GM12892 (cell line): ENCODE measurements at regions not wholly inside any gene's neighbourhood (a gene's known extent, or its start where the extent isn't known, plus 50 kb on each side); places are given as distances from the start of the nearest gene placed in this dataset.

Experiments
- POLR2A ChIP-seq: IDR thresholded peaks from 2 replicates; pipeline ENCODE4 v1.6.1; 2011; ENCODE audit warnings: low read depth, low read length, control low read depth
- POLR2AphosphoS5 ChIP-seq: IDR thresholded peaks from 2 replicates; pipeline ENCODE4 v1.6.1; 2011; ENCODE audit warnings: low read depth, low read length, control low read depth
- TAF1 ChIP-seq: IDR thresholded peaks from 2 replicates; pipeline ENCODE4 v1.6.1; 2011; ENCODE audit warnings: low read depth, mild to moderate bottlenecking, control low read depth, low read length, borderline replicate concordance

DNA sequence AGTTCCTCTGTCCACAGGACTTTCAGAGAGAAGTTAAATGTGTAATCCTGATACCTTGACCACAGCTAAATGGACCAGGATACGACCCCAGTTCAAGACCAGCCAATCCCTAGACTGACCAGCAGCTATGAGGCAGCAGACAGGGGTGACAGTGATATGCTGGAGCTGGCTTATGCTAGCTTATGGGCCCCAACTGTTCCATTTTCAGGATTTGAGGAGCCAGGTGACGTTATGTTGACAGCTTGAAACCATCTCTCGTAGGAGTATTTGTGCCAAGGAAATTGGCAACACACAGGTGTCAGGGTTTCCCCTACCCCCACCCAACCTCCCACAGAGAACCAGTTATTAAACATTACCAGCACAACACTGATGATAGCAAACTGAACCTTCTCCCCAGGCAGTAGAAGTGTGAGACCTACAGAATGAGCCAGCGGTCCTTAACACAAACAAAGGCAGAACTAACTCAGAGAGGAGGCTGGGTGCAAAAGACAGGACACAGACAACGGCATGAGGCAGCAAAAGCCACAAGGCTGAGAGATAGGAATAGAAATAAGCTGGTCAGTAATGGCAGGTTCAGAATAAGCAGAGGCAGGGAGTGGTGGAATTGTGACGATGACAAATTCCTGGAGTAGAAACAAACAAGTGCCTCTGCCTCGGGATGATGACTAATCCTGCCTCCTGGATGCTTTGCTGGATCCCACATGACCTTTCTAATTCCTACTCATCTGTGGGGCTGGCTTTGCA lies 85.6 kb upstream of the CPEB2 start:
- TF ChIP-seq POLR2A (no peak), POLR2AphosphoS5 (no peak), TAF1 (no peak)
